H9 (cell line): ENCODE measurements at regions not wholly inside any gene's neighbourhood (a gene's known extent, or its start where the extent isn't known, plus 50 kb on each side); places are given as distances from the start of the nearest gene placed in this dataset.

ENCODE experiments used
- DNase-seq: peaks from one replicate; pipeline ENCODE4 v3.0.0-alpha.2; 2017
- H2AFZ ChIP-seq: one replicate; pipeline ENCODE4 v1.6.1; 2013; ENCODE audit warnings: mild to moderate bottlenecking, low read length, control low read depth, moderate library complexity
- H2AK5ac ChIP-seq: 2 replicates; pipeline ENCODE4 v1.6.1; 2013; ENCODE audit warnings: low read length, control low read depth, mixed read lengths; ENCODE audit not compliant: insufficient read length
- H2BK120ac ChIP-seq: one replicate; pipeline ENCODE4 v1.6.1; 2013; ENCODE audit warnings: low read depth, mild to moderate bottlenecking, low read length, control low read depth, inconsistent platforms; ENCODE audit not compliant: poor library complexity, severe bottlenecking
- H2BK12ac ChIP-seq: 2 replicates; pipeline ENCODE4 v1.6.1; 2013; ENCODE audit warnings: low read length, control low read depth, mixed read lengths, low read depth; ENCODE audit not compliant: insufficient read length
- H2BK15ac ChIP-seq: 2 replicates; pipeline ENCODE4 v1.6.1; 2013; ENCODE audit warnings: low read depth, low read length, control low read depth
- H2BK20ac ChIP-seq: one replicate; pipeline ENCODE4 v1.6.1; 2013; ENCODE audit warnings: low read depth, mild to moderate bottlenecking, low read length, control low read depth, inconsistent platforms; ENCODE audit not compliant: poor library complexity, severe bottlenecking
- H2BK5ac ChIP-seq: 2 replicates; pipeline ENCODE4 v1.6.1; 2013; ENCODE audit warnings: low read length, control low read depth, mixed read lengths; ENCODE audit not compliant: insufficient read length
- H3K14ac ChIP-seq: 2 replicates; pipeline ENCODE4 v1.6.1; 2013; ENCODE audit warnings: low read length, control low read depth; ENCODE audit not compliant: insufficient read depth
- H3K18ac ChIP-seq: 2 replicates; pipeline ENCODE4 v1.6.1; 2013; ENCODE audit warnings: low read depth, mild to moderate bottlenecking, mixed read lengths, low read length, control low read depth; ENCODE audit not compliant: insufficient read length
- H3K23ac ChIP-seq: 2 replicates; pipeline ENCODE4 v1.6.1; 2013; ENCODE audit warnings: low read length, control low read depth, mixed read lengths, low read depth; ENCODE audit not compliant: insufficient read length
- H3K23me2 ChIP-seq: 2 replicates; pipeline ENCODE4 v1.6.1; 2013; ENCODE audit warnings: low read depth, mild to moderate bottlenecking, mixed read lengths, low read length, control low read depth; ENCODE audit not compliant: insufficient read length, poor library complexity, severe bottlenecking
- H3K27ac ChIP-seq: 2 replicates; pipeline ENCODE4 v1.5.1; 2013; ENCODE audit warnings: low read length, control low read depth, mixed read lengths, low read depth; ENCODE audit not compliant: insufficient read length
- H3K27me3 ChIP-seq: 2 replicates; pipeline ENCODE4 v1.6.1; 2013; ENCODE audit warnings: low read length, control low read depth, inconsistent platforms; ENCODE audit not compliant: insufficient read depth
- H3K4ac ChIP-seq: 2 replicates; pipeline ENCODE4 v1.6.1; 2013; ENCODE audit warnings: low read depth, mild to moderate bottlenecking, control low read depth, inconsistent platforms, low read length, moderate library complexity
- H3K4me1 ChIP-seq: 2 replicates; pipeline ENCODE4 v1.6.1; 2013; ENCODE audit warnings: low read length, control low read depth, inconsistent platforms; ENCODE audit not compliant: insufficient read depth
- H3K4me2 ChIP-seq: 2 replicates; pipeline ENCODE4 v1.6.1; 2013; ENCODE audit warnings: low read length, control low read depth, mixed read lengths; ENCODE audit not compliant: insufficient read length, insufficient read depth
- H3K56ac ChIP-seq: 2 replicates; pipeline ENCODE4 v1.6.1; 2013; ENCODE audit warnings: low read depth, mild to moderate bottlenecking, mixed read lengths, low read length, control low read depth; ENCODE audit not compliant: insufficient read length
- H3K79me1 ChIP-seq: 2 replicates; pipeline ENCODE4 v1.6.1; 2013; ENCODE audit warnings: low read depth, mild to moderate bottlenecking, moderate library complexity, low read length, control low read depth, inconsistent platforms; ENCODE audit not compliant: insufficient read depth, poor library complexity, severe bottlenecking
- H3K79me2 ChIP-seq: 2 replicates; pipeline ENCODE4 v1.6.1; 2013; ENCODE audit warnings: low read length, control low read depth, inconsistent platforms; ENCODE audit not compliant: insufficient read depth
- H3K9ac ChIP-seq: 2 replicates; pipeline ENCODE4 v1.6.1; 2013; ENCODE audit warnings: low read length, control low read depth, mixed read lengths; ENCODE audit not compliant: insufficient read length; ENCODE audit errors: extremely low read depth
- H3K9me3 ChIP-seq: one replicate; pipeline ENCODE4 v1.6.1; 2013; ENCODE audit warnings: low read depth, low read length, inconsistent platforms; ENCODE audit not compliant: control insufficient read depth
- H3T11ph ChIP-seq: one replicate; pipeline ENCODE4 v1.6.1; 2013; ENCODE audit warnings: mild to moderate bottlenecking, low read length, control low read depth, inconsistent platforms
- H4K20me1 ChIP-seq: one replicate; pipeline ENCODE4 v1.6.1; 2013; ENCODE audit not compliant: control insufficient read depth, insufficient read length, insufficient read depth
- H4K5ac ChIP-seq: 2 replicates; pipeline ENCODE4 v1.6.1; 2013; ENCODE audit warnings: low read depth, mild to moderate bottlenecking, mixed read lengths, low read length, control low read depth; ENCODE audit not compliant: insufficient read length
- H4K8ac ChIP-seq: replicated peaks from 2 replicates; pipeline ENCODE4 v1.6.1; 2013; ENCODE audit warnings: low read length, control low read depth, mixed read lengths, low read depth; ENCODE audit not compliant: insufficient read length
- H4K91ac ChIP-seq: 2 replicates; pipeline ENCODE4 v1.6.1; 2013; ENCODE audit warnings: low read depth, mild to moderate bottlenecking, moderate library complexity, mixed read lengths, low read length, control low read depth; ENCODE audit not compliant: insufficient read length
- H3K27ac Mint-ChIP-seq, 3 experiments: 2 replicates in 2 of 3; 3 replicates in 1 of 3; pipeline ENCODE4 v1.8.0; 2020 to 2021; ENCODE audit warnings: mixed read lengths in 3 of 3, mild to moderate bottlenecking in 1 of 3, moderate library complexity in 1 of 3
- H3K27me3 Mint-ChIP-seq: 2 replicates; pipeline ENCODE4 v1.8.0; 2021; ENCODE audit warnings: low read depth, mild to moderate bottlenecking, moderate library complexity, mixed read lengths
- H3K36me3 Mint-ChIP-seq, 3 experiments: 2 replicates in 2 of 3; 3 replicates in 1 of 3; pipeline ENCODE4 v1.8.0; 2020 to 2021; ENCODE audit warnings: low read depth in 3 of 3, mixed read lengths in 3 of 3; ENCODE audit not compliant: insufficient read depth in 1 of 3
- H3K4me1 Mint-ChIP-seq, 2 experiments: 2 replicates each; pipeline ENCODE4 v1.8.0; 2020; ENCODE audit warnings: mixed read lengths in 2 of 2
- H3K4me3 Mint-ChIP-seq, 2 experiments: 2 replicates in 1 of 2; 3 replicates in 1 of 2; pipeline ENCODE4 v1.8.0; 2020 to 2021; ENCODE audit warnings: mild to moderate bottlenecking in 2 of 2, mixed read lengths in 2 of 2, moderate library complexity in 1 of 2
- H3K9me3 Mint-ChIP-seq, 2 experiments: 2 replicates in 1 of 2; 3 replicates in 1 of 2; pipeline ENCODE4 v1.8.0; 2020; ENCODE audit warnings: mild to moderate bottlenecking in 2 of 2, mixed read lengths in 2 of 2, moderate library complexity in 1 of 2
- TF ChIP-seq, protein P1 (sequence below): fragments of 200-600 bp; sonication (generic); conservative IDR thresholded peaks from 3 replicates; pipeline ENCODE4 v1.8.0; 2021; ENCODE audit warnings: antibody characterized with exemption, mild to moderate bottlenecking

DNA sequence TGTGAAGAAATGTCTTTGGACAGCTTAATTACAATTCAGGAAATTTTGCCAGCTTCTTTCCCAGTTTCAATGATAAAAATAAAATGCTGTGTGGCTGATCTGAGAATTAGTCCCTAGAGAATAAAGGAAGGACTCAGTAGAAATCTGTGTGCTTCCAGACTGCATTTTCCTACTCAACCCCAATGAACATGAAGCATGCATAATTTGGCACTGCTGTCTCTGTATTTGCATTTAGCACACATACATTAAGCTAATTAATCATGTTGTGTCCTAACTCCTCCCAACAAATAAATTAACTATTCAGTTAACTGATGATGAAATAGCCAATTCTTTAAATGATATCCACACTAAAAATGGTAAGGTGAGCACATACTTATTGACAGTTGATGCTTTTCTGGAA is 380.0 kb upstream of the RORB start:
- Histone ChIP-seq H2BK12ac (no peak overlapping the region), H2AFZ (no peak overlapping the region), H2BK5ac (no peak overlapping the region), H4K5ac (no peak overlapping the region), H3T11ph (no peak overlapping the region), H4K91ac (no peak overlapping the region), H3K79me1 (no peaks in the 10 kb centered on the region), H3K4me1 (0 out of 2 replicates have a peak, but pooled peaks cover 2% of the 10 kb centered on the region), H3K9ac (no peak overlapping the region), H3K23ac (no peak overlapping the region), H3K14ac (no peak overlapping the region), H3K4ac (no peak overlapping the region), H2BK120ac (no peak overlapping the region), H3K4me2 (no peak overlapping the region), H3K27me3 (no peaks in the 10 kb centered on the region), H3K23me2 (no peaks in the 10 kb centered on the region), H3K56ac (no peak overlapping the region), H2AK5ac (no peak overlapping the region), H3K27ac (no peak overlapping the region), H2BK15ac (no peak overlapping the region), H2BK20ac (no peak overlapping the region), H3K18ac (no peak overlapping the region), H4K8ac (no peak overlapping the region), H3K9me3 (no peaks in the 10 kb centered on the region), H4K20me1 (no peaks in the 10 kb centered on the region), H3K79me2 (no peaks in the 10 kb centered on the region)
- no peaks in the 10 kb centered on the region for H3K36me3 Mint-ChIP-seq
- no peak overlapping the region for H3K4me3 Mint-ChIP-seq
- H3K4me1 Mint-ChIP-seq, result peaks cover 5 to 14% of the 10 kb centered on the region in 2 experiments; a peak in 3 of 4 replicates
- TF ChIP-seq, protein P1, sequence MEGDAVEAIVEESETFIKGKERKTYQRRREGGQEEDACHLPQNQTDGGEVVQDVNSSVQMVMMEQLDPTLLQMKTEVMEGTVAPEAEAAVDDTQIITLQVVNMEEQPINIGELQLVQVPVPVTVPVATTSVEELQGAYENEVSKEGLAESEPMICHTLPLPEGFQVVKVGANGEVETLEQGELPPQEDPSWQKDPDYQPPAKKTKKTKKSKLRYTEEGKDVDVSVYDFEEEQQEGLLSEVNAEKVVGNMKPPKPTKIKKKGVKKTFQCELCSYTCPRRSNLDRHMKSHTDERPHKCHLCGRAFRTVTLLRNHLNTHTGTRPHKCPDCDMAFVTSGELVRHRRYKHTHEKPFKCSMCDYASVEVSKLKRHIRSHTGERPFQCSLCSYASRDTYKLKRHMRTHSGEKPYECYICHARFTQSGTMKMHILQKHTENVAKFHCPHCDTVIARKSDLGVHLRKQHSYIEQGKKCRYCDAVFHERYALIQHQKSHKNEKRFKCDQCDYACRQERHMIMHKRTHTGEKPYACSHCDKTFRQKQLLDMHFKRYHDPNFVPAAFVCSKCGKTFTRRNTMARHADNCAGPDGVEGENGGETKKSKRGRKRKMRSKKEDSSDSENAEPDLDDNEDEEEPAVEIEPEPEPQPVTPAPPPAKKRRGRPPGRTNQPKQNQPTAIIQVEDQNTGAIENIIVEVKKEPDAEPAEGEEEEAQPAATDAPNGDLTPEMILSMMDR, result no peak
- DNase-seq, result no peak
- H3K27me3 Mint-ChIP-seq, result peaks cover 23% of the 10 kb centered on the region
- H3K9me3 Mint-ChIP-seq, result peaks cover 0 to 5% of the 10 kb centered on the region in 2 experiments; a peak in 2 of 5 replicates
- no peak overlapping the region for H3K27ac Mint-ChIP-seq
